Urinary bladder (tissue), 3 donors: ENCODE measurements at regions not wholly inside any gene's neighbourhood (a gene's known extent, or its start where the extent isn't known, plus 50 kb on each side); places are given as distances from the start of the nearest gene placed in this dataset.

ENCODE experiments used
- DNase-seq: peaks from one replicate; pipeline ENCODE4 v3.0.0-alpha.2; 2015; ENCODE audit errors: extremely low spot score
- H3K27ac ChIP-seq: one replicate; pipeline ENCODE4 v1.5.1; 2013; ENCODE audit warnings: low read depth, mild to moderate bottlenecking, moderate library complexity
- H3K36me3 ChIP-seq: one replicate; pipeline ENCODE4 v1.6.1; 2013; ENCODE audit warnings: mild to moderate bottlenecking, moderate library complexity; ENCODE audit not compliant: insufficient read depth
- H3K4me1 ChIP-seq: one replicate; pipeline ENCODE4 v1.6.1; 2013; ENCODE audit warnings: mild to moderate bottlenecking, moderate library complexity; ENCODE audit not compliant: insufficient read depth
- H3K4me3 ChIP-seq: one replicate; pipeline ENCODE4 v1.5.1; 2013; ENCODE audit warnings: low read depth, low read length
- WGBS: extraction: QIAGEN DNeasy Blood & Tissue Kit; methylation state at CpG from one replicate; pipeline ENCODE4 v1.1.7; 2013; 5-methylcytosine and 5-hydroxymethylcytosine counted together
- donor health status: healthy with polysubstance abuse.
- donor health status: healthy.

GRCh38 chr12:18897823-18898222, 159.9 kb downstream of the CAPZA3 start:
- Histone ChIP-seq H3K4me3 (no peak overlapping the region), H3K27ac (no peak overlapping the region), H3K36me3 (no peaks in the 10 kb centered on the region), H3K4me1 (no peaks in the 10 kb centered on the region)
- 74% methylated on average over 5 of the region's 5 CpGs for WGBS
- no peak for DNase-seq

GRCh38 chr12:18898470-18898869, 160.6 kb downstream of the CAPZA3 start:
- no peak for DNase-seq
- H3K4me1 ChIP-seq, result no peaks in the 10 kb centered on the region
- no peak overlapping the region for H3K4me3 ChIP-seq
- WGBS, result 92% methylated on average over 2 of the region's 2 CpGs
- H3K27ac ChIP-seq, result no peak overlapping the region
- no peaks in the 10 kb centered on the region for H3K36me3 ChIP-seq

GRCh38 chr12:18899162-18899561, 161.2 kb downstream of the CAPZA3 start:
- H3K36me3 ChIP-seq, result no peaks in the 10 kb centered on the region
- no peak overlapping the region for H3K4me3 ChIP-seq
- 96% methylated on average over 3 of the region's 3 CpGs for WGBS
- no peak overlapping the region for H3K27ac ChIP-seq
- DNase-seq, result no peak
- H3K4me1 ChIP-seq, result no peaks in the 10 kb centered on the region

- Histone ChIP-seq H3K4me3 (no peak overlapping the region), H3K27ac (no peak overlapping the region), H3K4me1 (no peaks in the 10 kb centered on the region), H3K36me3 (no peaks in the 10 kb centered on the region)
- 86% methylated on average over 8 of the region's 8 CpGs for WGBS
- no peak for DNase-seq
Observed at GRCh38 chr12:18899678-18900317, 161.9 kb downstream of the CAPZA3 start.

GRCh38 chr12:18905134-18905533, 167.2 kb downstream of the CAPZA3 start:
- Histone ChIP-seq H3K27ac (no peak overlapping the region), H3K4me3 (no peak overlapping the region), H3K4me1 (no peaks in the 10 kb centered on the region), H3K36me3 (no peaks in the 10 kb centered on the region)
- no peak for DNase-seq
- WGBS, result 75% methylated on average over 2 of the region's 2 CpGs

GRCh38 chr12:18906395-18906794, 168.5 kb downstream of the CAPZA3 start:
- Histone ChIP-seq H3K4me3 (no peak overlapping the region), H3K27ac (no peak overlapping the region), H3K4me1 (no peaks in the 10 kb centered on the region), H3K36me3 (no peaks in the 10 kb centered on the region)
- WGBS, result 96% methylated on average over 1 of the region's 1 CpG
- DNase-seq, result no peak

GRCh38 chr12:18907127-18907526, 169.2 kb downstream of the CAPZA3 start:
- WGBS, result 87% methylated on average over 5 of the region's 5 CpGs
- no peak for DNase-seq
- Histone ChIP-seq H3K4me3 (no peak overlapping the region), H3K27ac (no peak overlapping the region), H3K4me1 (no peaks in the 10 kb centered on the region), H3K36me3 (no peaks in the 10 kb centered on the region)

- no peak for DNase-seq
- WGBS, result 68% methylated on average over 7 of the region's 7 CpGs
- H3K4me1 ChIP-seq, result no peaks in the 10 kb centered on the region
- H3K4me3 ChIP-seq, result no peak overlapping the region
- no peaks in the 10 kb centered on the region for H3K36me3 ChIP-seq
- H3K27ac ChIP-seq, result no peak overlapping the region
Observed at GRCh38 chr12:18907728-18908127, 169.8 kb downstream of the CAPZA3 start.

- H3K4me1 ChIP-seq, result no peaks in the 10 kb centered on the region
- H3K27ac ChIP-seq, result no peak overlapping the region
- no peaks in the 10 kb centered on the region for H3K36me3 ChIP-seq
- DNase-seq, result no peak
- WGBS, result 64% methylated on average over 4 of the region's 4 CpGs
- H3K4me3 ChIP-seq, result no peak overlapping the region
Observed at GRCh38 chr12:18908191-18908590, 170.3 kb downstream of the CAPZA3 start.

GRCh38 chr12:18919871-18920511, 182.1 kb downstream of the CAPZA3 start:
- H3K36me3 ChIP-seq, result no peaks in the 10 kb centered on the region
- no peaks in the 10 kb centered on the region for H3K4me1 ChIP-seq
- H3K27ac ChIP-seq, result no peak overlapping the region
- no peak for DNase-seq
- 94% methylated on average over 1 of the region's 1 CpG for WGBS
- no peak overlapping the region for H3K4me3 ChIP-seq

- Histone ChIP-seq H3K4me1 (no peaks in the 10 kb centered on the region), H3K4me3 (no peak overlapping the region), H3K36me3 (no peaks in the 10 kb centered on the region), H3K27ac (no peak overlapping the region)
- DNase-seq, result no peak
- 93% methylated on average over 4 of the region's 4 CpGs for WGBS
Observed at GRCh38 chr12:18922851-18923250, 184.9 kb downstream of the CAPZA3 start.

- Histone ChIP-seq H3K4me1 (no peaks in the 10 kb centered on the region), H3K36me3 (no peaks in the 10 kb centered on the region), H3K4me3 (no peak overlapping the region), H3K27ac (no peak overlapping the region)
- 88% methylated on average over 3 of the region's 3 CpGs for WGBS
- DNase-seq, result no peak
Observed at GRCh38 chr12:18923721-18924120, 185.8 kb downstream of the CAPZA3 start.

- 87% methylated on average over 7 of the region's 7 CpGs for WGBS
- Histone ChIP-seq H3K36me3 (no peaks in the 10 kb centered on the region), H3K4me1 (no peaks in the 10 kb centered on the region)
Observed at GRCh38 chr12:18926188-18926587, 188.3 kb downstream of the CAPZA3 start.

GRCh38 chr12:18932211-18932610, 194.3 kb downstream of the CAPZA3 start:
- H3K36me3 ChIP-seq, result no peaks in the 10 kb centered on the region
- no peak overlapping the region for H3K27ac ChIP-seq
- DNase-seq, result no peak
- 57% methylated on average over 2 of the region's 2 CpGs for WGBS
- no peaks in the 10 kb centered on the region for H3K4me1 ChIP-seq
- no peak overlapping the region for H3K4me3 ChIP-seq

More at GRCh38 chr12:18926188-18926587, 188.3 kb downstream of the CAPZA3 start:
- H3K27ac ChIP-seq, result no peak overlapping the region
- no peak overlapping the region for H3K4me3 ChIP-seq
- DNase-seq, result no peak
